Brain pericyte (primary cell): ENCODE measurements at regions not wholly inside any gene's neighbourhood (a gene's known extent, or its start where the extent isn't known, plus 50 kb on each side); places are given as distances from the start of the nearest gene placed in this dataset.

Experiments
- DNase-seq: peaks from one replicate; pipeline ENCODE4 v3.0.0-alpha.2; 2012; ENCODE audit warnings: low read depth, low spot score

DNA sequence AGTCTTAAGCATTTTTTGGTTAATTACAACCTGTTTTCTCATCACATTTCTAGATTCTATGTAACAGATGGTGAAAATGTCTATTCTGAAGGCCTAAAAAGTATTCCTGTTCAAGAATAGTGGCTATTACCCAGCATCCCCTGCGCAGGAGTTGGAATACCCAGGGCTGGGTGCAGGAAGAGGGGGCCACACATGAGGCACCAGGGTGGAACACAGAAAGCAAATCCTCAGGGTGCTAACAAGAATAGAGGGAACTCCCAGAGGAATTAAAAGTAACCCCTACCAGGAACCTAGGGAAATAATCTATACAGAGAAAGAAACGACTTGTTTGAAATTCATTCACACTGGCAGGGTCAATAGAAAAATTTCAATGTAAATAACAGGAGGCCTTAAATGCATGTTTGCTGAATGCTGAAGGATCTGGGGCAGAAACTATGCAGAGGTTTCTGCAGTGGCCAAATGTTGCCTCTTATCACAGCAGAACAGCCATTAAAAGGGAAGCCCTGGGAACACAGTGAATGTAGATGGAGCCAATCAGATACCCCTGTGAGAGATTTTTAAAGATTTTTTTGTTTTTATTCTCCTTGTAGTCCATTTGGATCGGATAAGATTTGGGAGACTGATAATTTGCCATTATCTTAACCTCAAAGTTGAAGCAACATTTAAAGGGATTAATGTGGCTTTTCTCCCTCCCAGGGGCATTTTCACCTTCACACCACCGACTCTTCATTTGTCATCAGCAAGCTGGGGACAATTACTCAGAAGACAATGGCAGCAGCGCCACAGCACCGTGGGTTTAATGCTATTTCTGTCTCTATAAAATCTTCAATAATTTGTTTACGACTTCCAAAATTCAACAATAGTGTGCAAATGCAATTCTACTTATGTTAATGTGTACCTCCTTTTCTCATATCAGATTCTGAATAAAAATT lies 196.0 kb upstream of the PSMD7 start:
- no peak for DNase-seq

DNA sequence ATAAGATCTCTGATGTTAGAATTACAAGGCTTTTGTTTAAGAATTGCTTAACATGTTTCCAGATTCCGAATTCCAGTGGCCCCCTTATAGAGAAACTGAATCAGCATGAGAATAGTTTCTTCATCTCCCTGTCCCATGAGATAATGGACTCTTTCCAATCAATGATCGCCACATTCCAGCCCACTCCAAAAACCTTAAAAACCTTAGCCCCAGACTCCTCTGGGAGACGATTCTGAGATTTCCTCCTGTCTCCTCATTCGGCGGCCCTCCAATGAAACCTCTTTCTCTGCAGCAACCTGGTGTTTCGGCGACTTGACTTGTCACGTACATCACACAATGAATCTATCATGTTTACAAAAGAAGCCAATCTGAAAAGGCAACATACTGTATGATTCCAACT lies 197.1 kb upstream of the PSMD7 start:
- DNase-seq = no peak

GRCh38 chr16:74094962-74095361 lies 201.7 kb upstream of the PSMD7 start:
- DNase-seq = no peak

DNA sequence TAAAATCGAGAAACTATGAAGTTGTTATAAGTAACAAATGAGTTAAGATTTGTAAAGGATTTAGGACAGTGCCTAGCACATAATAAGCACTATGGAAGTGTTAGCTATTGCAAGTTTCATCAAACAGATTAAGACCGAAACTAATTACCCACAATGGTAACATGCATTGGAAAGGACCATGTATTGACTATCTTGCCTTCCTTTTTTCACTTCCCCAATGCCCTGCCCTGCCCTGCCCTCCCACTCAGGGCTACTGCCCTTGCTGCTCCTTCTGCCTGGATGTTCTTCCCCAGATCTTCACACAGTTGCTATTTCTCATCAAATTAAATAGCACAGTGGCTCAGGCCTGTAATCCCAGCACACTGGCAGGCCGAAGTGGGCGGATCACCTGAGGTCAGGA lies 202.1 kb upstream of the PSMD7 start:
- no peak for DNase-seq

DNA sequence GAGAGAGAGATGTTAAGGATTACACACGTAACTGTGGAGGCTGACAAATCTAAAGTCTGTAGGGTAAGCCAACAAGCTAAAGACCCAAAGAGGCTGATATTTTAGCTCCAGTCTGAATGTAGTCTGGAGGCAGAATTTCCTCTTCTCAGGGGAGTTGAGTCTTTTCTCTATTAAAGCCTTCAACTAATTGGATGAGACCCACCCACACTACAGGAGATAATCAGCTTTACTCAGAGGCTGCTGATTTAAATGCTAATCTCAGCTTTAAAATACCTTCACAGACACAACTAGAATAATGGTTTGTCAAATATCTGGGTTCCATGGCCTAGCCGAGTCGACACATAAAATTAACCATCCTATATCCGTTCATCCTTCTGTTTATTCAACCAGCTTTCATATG lies 204.3 kb upstream of the PSMD7 start:
- DNase-seq = no peak

- DNase-seq = no peak
Observed at GRCh38 chr16:74090871-74091270, 205.7 kb upstream of the PSMD7 start.

GRCh38 chr16:74083541-74083940 lies 213.1 kb upstream of the PSMD7 start:
- no peak for DNase-seq

GRCh38 chr16:74080311-74080710 lies 216.3 kb upstream of the PSMD7 start:
- no peak for DNase-seq

- no peak for DNase-seq
Observed at GRCh38 chr16:74079232-74079586, 217.4 kb upstream of the PSMD7 start.

- DNase-seq = no peak
Observed at GRCh38 chr16:74078511-74079231, 217.9 kb upstream of the PSMD7 start.

- DNase-seq = no peak
Observed at GRCh38 chr16:74076568-74076967, 220.0 kb upstream of the PSMD7 start.

GRCh38 chr16:74075393-74075792 lies 221.2 kb upstream of the PSMD7 start:
- no peak for DNase-seq

DNA sequence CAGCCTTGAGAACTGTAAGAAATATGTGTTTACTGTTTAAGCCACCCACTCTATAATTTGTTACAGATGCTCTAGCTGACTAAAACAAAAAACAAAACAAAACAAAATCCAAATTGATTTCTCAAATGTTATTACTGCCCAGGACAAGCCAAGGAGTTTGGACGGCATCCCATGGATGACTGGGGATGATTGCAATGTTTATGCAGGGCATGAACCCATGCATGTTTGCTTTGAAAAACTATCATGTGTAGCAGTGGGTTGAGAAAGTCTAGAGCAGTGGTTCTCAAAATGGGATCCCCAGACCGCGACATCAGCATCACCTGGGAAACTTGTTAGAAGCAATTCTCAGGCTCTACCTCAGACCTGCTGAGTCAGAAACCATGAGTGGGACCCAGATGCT lies 223.2 kb upstream of the PSMD7 start:
- peak; percentile 12 for DNase-seq

DNA sequence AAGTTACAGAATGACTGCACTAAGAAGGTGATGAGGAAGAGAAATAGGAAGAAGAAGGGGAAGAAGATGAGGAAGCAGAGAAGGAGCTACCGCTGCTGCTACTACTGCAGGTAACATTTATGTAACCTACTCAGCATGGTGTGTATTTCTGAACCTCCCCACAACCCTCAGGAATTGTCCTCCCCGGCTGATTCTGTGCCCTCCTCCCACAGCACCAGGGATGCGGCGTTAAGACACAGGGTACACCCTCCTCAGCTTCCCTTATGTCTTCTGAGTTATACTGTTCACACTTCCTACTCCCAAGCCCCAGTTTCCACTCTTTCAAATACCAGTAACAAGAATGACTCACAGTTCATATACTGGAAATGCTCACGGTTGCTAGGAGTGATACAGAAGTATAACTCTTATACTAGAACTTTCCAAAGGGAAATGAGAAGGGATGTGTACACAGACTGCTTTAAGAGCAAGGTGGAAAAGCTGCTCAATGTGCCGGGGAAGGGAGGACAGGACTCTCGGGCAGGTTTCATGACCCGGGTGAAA lies 224.5 kb upstream of the PSMD7 start:
- DNase-seq = no peak

DNA sequence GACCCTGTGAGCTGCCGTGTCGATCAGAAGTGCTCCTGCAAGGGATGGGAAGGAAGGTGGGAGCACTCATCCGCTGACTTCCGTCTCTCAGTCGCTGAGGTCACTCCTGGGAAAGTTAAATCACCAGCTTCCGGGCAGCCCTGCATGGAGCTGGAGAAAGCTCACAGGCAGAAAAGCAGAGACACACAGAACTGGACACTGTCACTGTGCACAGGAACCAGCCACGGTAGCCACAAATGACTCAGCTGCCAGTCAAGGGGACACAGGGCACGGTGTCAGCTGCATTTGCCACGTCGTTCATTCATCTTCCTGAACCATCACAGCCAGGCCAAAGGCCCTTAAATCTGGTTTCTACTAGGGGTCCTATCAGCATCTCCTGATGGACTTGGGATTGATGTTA lies 226.4 kb upstream of the PSMD7 start:
- DNase-seq = no peak

- no peak for DNase-seq
Observed at GRCh38 chr16:74064120-74064735, 232.4 kb upstream of the PSMD7 start.

DNA sequence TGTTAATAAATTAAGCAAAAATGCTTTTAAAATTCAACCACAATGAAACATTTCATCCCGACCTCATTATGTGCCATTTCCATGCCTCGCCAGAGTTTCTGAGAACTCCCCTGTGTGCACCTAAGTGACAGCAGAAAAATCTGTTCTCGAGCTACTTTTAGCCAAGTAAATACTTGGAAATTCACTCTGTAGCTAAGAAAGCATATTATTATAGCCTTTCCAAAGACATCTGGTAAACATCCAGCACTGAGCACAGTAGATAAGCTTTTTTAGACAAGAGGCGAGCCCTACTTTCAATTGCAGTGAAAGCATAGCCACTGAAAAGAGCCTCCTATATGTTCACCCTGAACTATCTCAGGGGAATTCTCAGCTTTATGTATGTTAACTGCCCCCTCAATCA lies 242.8 kb upstream of the PSMD7 start:
- DNase-seq = no peak

GRCh38 chr16:74053312-74053711 lies 243.3 kb upstream of the PSMD7 start:
- DNase-seq = no peak

GRCh38 chr16:74052016-74052415 lies 244.6 kb upstream of the PSMD7 start:
- DNase-seq = no peak

GRCh38 chr16:74049027-74049426 lies 247.6 kb upstream of the PSMD7 start:
- no peak for DNase-seq

GRCh38 chr16:74046524-74046923 lies 250.1 kb upstream of the PSMD7 start:
- DNase-seq = no peak

- no peak for DNase-seq
Observed at GRCh38 chr16:74045513-74045912, 251.1 kb upstream of the PSMD7 start.
